GM12878 (cell line): ENCODE measurements at regions not wholly inside any gene's neighbourhood (a gene's known extent, or its start where the extent isn't known, plus 50 kb on each side); places are given as distances from the start of the nearest gene placed in this dataset.

ENCODE experiments used
- ATAC-seq: fragments of 200-7000 bp; cut with Tn5 transposase; 3 replicates; pipeline ENCODE4 v1.9.1; 2020; ENCODE audit warnings: mild to moderate bottlenecking, moderate library complexity
- BruUV-seq: library from RNA; stranded (reverse); fragments of 400-500 nt; replicated peaks from 2 replicates; lab custom pipeline; 2021; lab: Mats Ljungman, UMichigan
- CTCF ChIA-PET: fragments of 300-600 bp; sonication (Branson Sonifier 250); formaldehyde crosslinking; extraction: SDS; loops from one replicate; lab custom pipeline; 2021; ENCODE audit warnings: inconsistent platforms; lab: Yijun Ruan, JAX
- POLR2A ChIA-PET: fragments of 350-600 bp; formaldehyde crosslinking; extraction: SDS; loops from one replicate; lab custom pipeline; 2021; ENCODE audit warnings: inconsistent platforms; lab: Charles Lee
- RAD21 ChIA-PET: fragments of 300-600 bp; sonication (Branson Sonifier 250); formaldehyde crosslinking; loops from one replicate; lab custom pipeline; 2023; ENCODE audit warnings: antibody characterized with exemption; ENCODE audit not compliant: unreplicated experiment; lab: Charles Lee
- SMC1A ChIA-PET: fragments of 300-600 bp; sonication (Branson Sonifier 250); formaldehyde crosslinking; loops from one replicate; lab custom pipeline; 2023; ENCODE audit not compliant: unreplicated experiment, uncharacterized antibody; lab: Charles Lee
- DNase-seq: peaks from one replicate; pipeline ENCODE4 v3.0.0-alpha.2; 2011; ENCODE audit warnings: low read depth, low spot score
- FAIRE-seq: peaks from 3 replicates; lab custom pipeline; 2011; peaks lifted over from hg19 to GRCh38; lab: Jason Lieb, UNC
- H2AFZ ChIP-seq: 2 replicates; pipeline ENCODE4 v1.6.0; 2011; ENCODE audit warnings: low read depth, low read length, control low read depth; ENCODE audit not compliant: control insufficient read depth
- H3K27ac ChIP-seq: 2 replicates; pipeline ENCODE4 v1.5.1; 2011; ENCODE audit warnings: control low read depth; ENCODE audit not compliant: control insufficient read depth, insufficient read depth
- H3K27me3 ChIP-seq, 2 experiments: replicated peaks in 1 of 2; 2 replicates each; pipeline versions ENCODE4 v1.6.0 to v1.6.1; 2011; ENCODE audit warnings: low read length in 1 of 2; ENCODE audit not compliant: control insufficient read depth in 2 of 2, insufficient read depth in 2 of 2
- H3K36me3 ChIP-seq, 2 experiments: 2 replicates each; pipeline ENCODE4 v1.5.1; 2011; ENCODE audit warnings: low read length in 1 of 2; ENCODE audit not compliant: control insufficient read depth in 2 of 2, insufficient read depth in 2 of 2
- H3K4me1 ChIP-seq: 2 replicates; pipeline ENCODE4 v1.6.1; 2011; ENCODE audit warnings: mild to moderate bottlenecking, low read length, moderate library complexity, mixed read lengths; ENCODE audit not compliant: control insufficient read depth, insufficient read depth
- H3K4me2 ChIP-seq: 2 replicates; pipeline ENCODE4 v1.6.0; 2011; ENCODE audit warnings: control low read depth; ENCODE audit not compliant: control insufficient read depth, insufficient read depth
- H3K4me3 ChIP-seq: fragments of 200-600 bp; sonication (generic); 2 replicates; pipeline ENCODE4 v1.5.1; 2016
- H3K79me2 ChIP-seq: 2 replicates; pipeline ENCODE4 v1.6.0; 2011; ENCODE audit warnings: low read length; ENCODE audit not compliant: control insufficient read depth, insufficient read depth
- H3K9ac ChIP-seq: 2 replicates; pipeline ENCODE4 v1.8.0; 2011; ENCODE audit warnings: low read length, control low read depth, mixed read lengths; ENCODE audit not compliant: control insufficient read depth, insufficient read depth
- H3K9me3 ChIP-seq: replicated peaks from 3 replicates; pipeline ENCODE4 v1.5.1; 2011; ENCODE audit warnings: mild to moderate bottlenecking, low read length; ENCODE audit not compliant: control insufficient read depth, insufficient read depth
- H4K20me1 ChIP-seq: 2 replicates; pipeline ENCODE4 v1.6.0; 2011; ENCODE audit not compliant: control insufficient read depth, insufficient read depth
- DPF2 ChIP-seq: fragments of 450-650 bp; IDR thresholded peaks from 2 replicates; pipeline ENCODE4 v1.6.1; 2017; ENCODE audit warnings: mild to moderate bottlenecking
- GABPA ChIP-seq: IDR thresholded peaks from 2 replicates; pipeline ENCODE4 v1.6.1; 2014; ENCODE audit warnings: antibody characterized with exemption, low read depth, mild to moderate bottlenecking, inconsistent platforms
- MEF2A ChIP-seq: IDR thresholded peaks from 2 replicates; pipeline ENCODE4 v1.6.1; 2011; ENCODE audit warnings: low read depth, mild to moderate bottlenecking, low read length, moderate library complexity; ENCODE audit not compliant: insufficient read depth
- NBN ChIP-seq: fragments of 450-650 bp; IDR thresholded peaks from 2 replicates; pipeline ENCODE4 v1.6.1; 2016
- NR2F1 ChIP-seq: fragments of 450-650 bp; conservative IDR thresholded peaks from 2 replicates; pipeline ENCODE4 v1.6.1; 2017; ENCODE audit warnings: mild to moderate bottlenecking
- SP1 ChIP-seq: IDR thresholded peaks from one replicate; pipeline ENCODE4 v1.6.1; 2011; ENCODE audit warnings: low read depth, low read length
- STAT3 ChIP-seq: IDR thresholded peaks from 2 replicates; pipeline ENCODE4 v1.6.1; 2011; ENCODE audit warnings: low read depth, low read length, improper control_type of control experiment
- WGBS: methylation state at CpG from one replicate; pipeline ENCODE4 v1.1.6; 2016; ENCODE audit warnings: low lambda C conversion rate; ENCODE audit not compliant: insufficient replicate concordance, insufficient coverage; ENCODE audit errors: missing lambda C conversion rate; 5-methylcytosine and 5-hydroxymethylcytosine counted together
- in situ Hi-C: fragments of 300-500 bp; cut with MboI; formaldehyde crosslinking; loops from 9 replicates; pipeline ENCODE4 v1.14.3; 2018; ENCODE audit warnings: mixed read lengths
- intact Hi-C: fragments of 100-400 bp; cut with micrococcal nuclease; formaldehyde crosslinking; loops from one replicate; pipeline ENCODE4 v1.14.2; 2022; ENCODE audit not compliant: unreplicated experiment
- TF ChIP-seq, protein P1 (sequence below): fragments of 150-350 bp; IDR thresholded peaks from 2 replicates; pipeline ENCODE4 v1.6.1; 2016; ENCODE audit warnings: low read depth, low read length
- TF ChIP-seq, protein P2 (sequence below), 3 experiments: IDR thresholded peaks in 2 of 3; conservative IDR thresholded peaks in 1 of 3; 2 replicates each; pipeline ENCODE4 v1.5.1; 2011; ENCODE audit warnings: low read depth in 3 of 3, low read length in 3 of 3, mild to moderate bottlenecking in 3 of 3, control low read depth in 2 of 3, moderate library complexity in 2 of 3, inconsistent platforms in 1 of 3, mixed read lengths in 1 of 3; ENCODE audit not compliant: control insufficient read depth in 2 of 3, insufficient read depth in 1 of 3; ENCODE audit errors: extremely low read depth in 1 of 3
- TF ChIP-seq, protein P3 (sequence below): fragments of 450-650 bp; IDR thresholded peaks from 2 replicates; pipeline ENCODE4 v1.6.1; 2016; ENCODE audit warnings: mild to moderate bottlenecking
- TF ChIP-seq, protein P4 (sequence below): fragments of 450-650 bp; formaldehyde crosslinking; IDR thresholded peaks from 2 replicates; pipeline ENCODE4 v1.4.0; 2022; ENCODE audit warnings: mild to moderate bottlenecking, moderate library complexity
- TF ChIP-seq, protein P5 (sequence below): IDR thresholded peaks from 2 replicates; pipeline ENCODE4 v1.6.1; 2011; ENCODE audit warnings: borderline replicate concordance, low read depth, mild to moderate bottlenecking, moderate library complexity, mixed read lengths, low read length; ENCODE audit not compliant: insufficient read depth; ENCODE audit errors: extremely low read length

DNA sequence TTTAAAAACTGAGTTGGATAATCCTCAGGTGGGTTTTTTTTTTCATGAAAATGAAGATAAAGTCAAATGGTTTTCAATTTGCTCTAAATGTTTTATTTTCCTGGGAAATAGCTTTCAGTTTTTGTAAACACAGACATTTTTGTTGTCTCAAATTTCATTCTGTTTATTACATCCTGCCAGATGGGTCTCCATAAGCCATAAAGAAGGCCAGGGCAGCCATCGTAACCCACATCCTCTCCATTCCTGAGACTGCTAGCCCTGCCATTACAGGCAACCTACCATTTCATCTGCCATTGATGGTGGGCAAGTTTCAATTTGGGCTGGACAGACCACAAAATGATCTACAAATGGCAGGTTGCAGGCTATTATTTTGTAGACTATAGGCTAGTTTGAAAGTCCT is 60.8 kb downstream of the BTBD3 start:
- DNase-seq (no peak), ATAC-seq (no peak), FAIRE-seq (no peak)
- no peaks in the 10 kb centered on the region; the same call in 2 of the 3 replicates for H3K9me3 ChIP-seq
- no peak overlapping the region for H3K4me2 ChIP-seq
- SMC1A ChIA-PET = interaction anchor here (0.6 to 1.6 kb wide), 4 partner anchors 15 to 84 kb away, joined by 3 to 4 read pairs (median 3); no protein-coding TSS in a partner anchor
- intact Hi-C loops (no loop called here), in situ Hi-C loops (no loop called here)
- no peak for TF ChIP-seq SP1
- no peak for TF ChIP-seq DPF2
- TF ChIP-seq, protein P1, sequence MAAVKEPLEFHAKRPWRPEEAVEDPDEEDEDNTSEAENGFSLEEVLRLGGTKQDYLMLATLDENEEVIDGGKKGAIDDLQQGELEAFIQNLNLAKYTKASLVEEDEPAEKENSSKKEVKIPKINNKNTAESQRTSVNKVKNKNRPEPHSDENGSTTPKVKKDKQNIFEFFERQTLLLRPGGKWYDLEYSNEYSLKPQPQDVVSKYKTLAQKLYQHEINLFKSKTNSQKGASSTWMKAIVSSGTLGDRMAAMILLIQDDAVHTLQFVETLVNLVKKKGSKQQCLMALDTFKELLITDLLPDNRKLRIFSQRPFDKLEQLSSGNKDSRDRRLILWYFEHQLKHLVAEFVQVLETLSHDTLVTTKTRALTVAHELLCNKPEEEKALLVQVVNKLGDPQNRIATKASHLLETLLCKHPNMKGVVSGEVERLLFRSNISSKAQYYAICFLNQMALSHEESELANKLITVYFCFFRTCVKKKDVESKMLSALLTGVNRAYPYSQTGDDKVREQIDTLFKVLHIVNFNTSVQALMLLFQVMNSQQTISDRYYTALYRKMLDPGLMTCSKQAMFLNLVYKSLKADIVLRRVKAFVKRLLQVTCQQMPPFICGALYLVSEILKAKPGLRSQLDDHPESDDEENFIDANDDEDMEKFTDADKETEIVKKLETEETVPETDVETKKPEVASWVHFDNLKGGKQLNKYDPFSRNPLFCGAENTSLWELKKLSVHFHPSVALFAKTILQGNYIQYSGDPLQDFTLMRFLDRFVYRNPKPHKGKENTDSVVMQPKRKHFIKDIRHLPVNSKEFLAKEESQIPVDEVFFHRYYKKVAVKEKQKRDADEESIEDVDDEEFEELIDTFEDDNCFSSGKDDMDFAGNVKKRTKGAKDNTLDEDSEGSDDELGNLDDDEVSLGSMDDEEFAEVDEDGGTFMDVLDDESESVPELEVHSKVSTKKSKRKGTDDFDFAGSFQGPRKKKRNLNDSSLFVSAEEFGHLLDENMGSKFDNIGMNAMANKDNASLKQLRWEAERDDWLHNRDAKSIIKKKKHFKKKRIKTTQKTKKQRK = no peak
- TF ChIP-seq GABPA = no peak
- no peak for TF ChIP-seq NR2F1
- no peak for TF ChIP-seq NBN
- TF ChIP-seq, protein P2, sequence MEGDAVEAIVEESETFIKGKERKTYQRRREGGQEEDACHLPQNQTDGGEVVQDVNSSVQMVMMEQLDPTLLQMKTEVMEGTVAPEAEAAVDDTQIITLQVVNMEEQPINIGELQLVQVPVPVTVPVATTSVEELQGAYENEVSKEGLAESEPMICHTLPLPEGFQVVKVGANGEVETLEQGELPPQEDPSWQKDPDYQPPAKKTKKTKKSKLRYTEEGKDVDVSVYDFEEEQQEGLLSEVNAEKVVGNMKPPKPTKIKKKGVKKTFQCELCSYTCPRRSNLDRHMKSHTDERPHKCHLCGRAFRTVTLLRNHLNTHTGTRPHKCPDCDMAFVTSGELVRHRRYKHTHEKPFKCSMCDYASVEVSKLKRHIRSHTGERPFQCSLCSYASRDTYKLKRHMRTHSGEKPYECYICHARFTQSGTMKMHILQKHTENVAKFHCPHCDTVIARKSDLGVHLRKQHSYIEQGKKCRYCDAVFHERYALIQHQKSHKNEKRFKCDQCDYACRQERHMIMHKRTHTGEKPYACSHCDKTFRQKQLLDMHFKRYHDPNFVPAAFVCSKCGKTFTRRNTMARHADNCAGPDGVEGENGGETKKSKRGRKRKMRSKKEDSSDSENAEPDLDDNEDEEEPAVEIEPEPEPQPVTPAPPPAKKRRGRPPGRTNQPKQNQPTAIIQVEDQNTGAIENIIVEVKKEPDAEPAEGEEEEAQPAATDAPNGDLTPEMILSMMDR (IDR thresholded peaks at IDR 0.05 in 2 of 3, conservative IDR thresholded peaks at IDR 0.05 in 1 of 3; ENCODE audit: control insufficient read depth in 2 of 3, extremely low read depth in 1 of 3, insufficient read depth in 1 of 3, low read depth in 3 of 3, low read length in 3 of 3) = no peak
- TF ChIP-seq, protein P3, sequence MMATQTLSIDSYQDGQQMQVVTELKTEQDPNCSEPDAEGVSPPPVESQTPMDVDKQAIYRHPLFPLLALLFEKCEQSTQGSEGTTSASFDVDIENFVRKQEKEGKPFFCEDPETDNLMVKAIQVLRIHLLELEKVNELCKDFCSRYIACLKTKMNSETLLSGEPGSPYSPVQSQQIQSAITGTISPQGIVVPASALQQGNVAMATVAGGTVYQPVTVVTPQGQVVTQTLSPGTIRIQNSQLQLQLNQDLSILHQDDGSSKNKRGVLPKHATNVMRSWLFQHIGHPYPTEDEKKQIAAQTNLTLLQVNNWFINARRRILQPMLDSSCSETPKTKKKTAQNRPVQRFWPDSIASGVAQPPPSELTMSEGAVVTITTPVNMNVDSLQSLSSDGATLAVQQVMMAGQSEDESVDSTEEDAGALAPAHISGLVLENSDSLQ = no peak
- TF ChIP-seq, protein P4, sequence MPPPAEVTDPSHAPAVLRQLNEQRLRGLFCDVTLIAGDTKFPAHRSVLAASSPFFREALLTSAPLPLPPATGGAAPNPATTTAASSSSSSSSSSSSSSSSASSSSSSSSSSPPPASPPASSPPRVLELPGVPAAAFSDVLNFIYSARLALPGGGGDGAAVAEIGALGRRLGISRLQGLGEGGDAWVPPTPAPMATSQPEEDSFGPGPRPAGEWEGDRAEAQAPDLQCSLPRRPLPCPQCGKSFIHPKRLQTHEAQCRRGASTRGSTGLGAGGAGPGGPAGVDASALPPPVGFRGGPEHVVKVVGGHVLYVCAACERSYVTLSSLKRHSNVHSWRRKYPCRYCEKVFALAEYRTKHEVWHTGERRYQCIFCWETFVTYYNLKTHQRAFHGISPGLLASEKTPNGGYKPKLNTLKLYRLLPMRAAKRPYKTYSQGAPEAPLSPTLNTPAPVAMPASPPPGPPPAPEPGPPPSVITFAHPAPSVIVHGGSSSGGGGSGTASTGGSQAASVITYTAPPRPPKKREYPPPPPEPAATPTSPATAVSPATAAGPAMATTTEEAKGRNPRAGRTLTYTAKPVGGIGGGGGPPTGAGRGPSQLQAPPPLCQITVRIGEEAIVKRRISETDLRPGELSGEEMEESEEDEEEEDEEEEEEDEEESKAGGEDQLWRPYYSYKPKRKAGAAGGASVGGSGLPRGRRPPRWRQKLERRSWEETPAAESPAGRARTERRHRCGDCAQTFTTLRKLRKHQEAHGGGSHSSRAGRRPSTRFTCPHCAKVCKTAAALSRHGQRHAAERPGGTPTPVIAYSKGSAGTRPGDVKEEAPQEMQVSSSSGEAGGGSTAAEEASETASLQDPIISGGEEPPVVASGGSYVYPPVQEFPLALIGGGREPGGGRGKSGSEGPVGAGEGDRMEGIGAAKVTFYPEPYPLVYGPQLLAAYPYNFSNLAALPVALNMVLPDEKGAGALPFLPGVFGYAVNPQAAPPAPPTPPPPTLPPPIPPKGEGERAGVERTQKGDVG (CRISPR knock-in tag) = no peak
- TF ChIP-seq, protein P5, sequence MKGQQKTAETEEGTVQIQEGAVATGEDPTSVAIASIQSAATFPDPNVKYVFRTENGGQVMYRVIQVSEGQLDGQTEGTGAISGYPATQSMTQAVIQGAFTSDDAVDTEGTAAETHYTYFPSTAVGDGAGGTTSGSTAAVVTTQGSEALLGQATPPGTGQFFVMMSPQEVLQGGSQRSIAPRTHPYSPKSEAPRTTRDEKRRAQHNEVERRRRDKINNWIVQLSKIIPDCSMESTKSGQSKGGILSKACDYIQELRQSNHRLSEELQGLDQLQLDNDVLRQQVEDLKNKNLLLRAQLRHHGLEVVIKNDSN = no peak
- TF ChIP-seq STAT3 = no peak
- TF ChIP-seq MEF2A = no peak
- H3K4me1 ChIP-seq = no peaks in the 10 kb centered on the region
- H3K9ac ChIP-seq = no peak overlapping the region
- H2AFZ ChIP-seq = no peak overlapping the region
- no peaks in the 10 kb centered on the region for H3K79me2 ChIP-seq
- RAD21 ChIA-PET = no interaction called here
- WGBS = 55% methylated on average over 1 of the region's 1 CpG
- H3K36me3 ChIP-seq = no peaks in the 10 kb centered on the region
- no TSS peak for BruUV-seq
- H3K27ac ChIP-seq = no peak overlapping the region
- no peak overlapping the region for H3K4me3 ChIP-seq
- no peaks in the 10 kb centered on the region for H3K27me3 ChIP-seq
- CTCF ChIA-PET = no interaction called here
- no peaks in the 10 kb centered on the region for H4K20me1 ChIP-seq
- POLR2A ChIA-PET = interaction anchor here (1.4 kb wide), 1 partner anchor 16 kb away, joined by 3 read pairs; no protein-coding TSS in a partner anchor
